HG02642 (cell line): ENCODE measurements at regions not wholly inside any gene's neighbourhood (a gene's known extent, or its start where the extent isn't known, plus 50 kb on each side); places are given as distances from the start of the nearest gene placed in this dataset.

Experiments used
- ATAC-seq: cut with Tn5 transposase; IDR thresholded peaks from one replicate; pipeline ENCODE4 v1.9.1; 2021; ENCODE audit warnings: mild to moderate bottlenecking; ENCODE audit not compliant: unreplicated experiment, poor library complexity

DNA sequence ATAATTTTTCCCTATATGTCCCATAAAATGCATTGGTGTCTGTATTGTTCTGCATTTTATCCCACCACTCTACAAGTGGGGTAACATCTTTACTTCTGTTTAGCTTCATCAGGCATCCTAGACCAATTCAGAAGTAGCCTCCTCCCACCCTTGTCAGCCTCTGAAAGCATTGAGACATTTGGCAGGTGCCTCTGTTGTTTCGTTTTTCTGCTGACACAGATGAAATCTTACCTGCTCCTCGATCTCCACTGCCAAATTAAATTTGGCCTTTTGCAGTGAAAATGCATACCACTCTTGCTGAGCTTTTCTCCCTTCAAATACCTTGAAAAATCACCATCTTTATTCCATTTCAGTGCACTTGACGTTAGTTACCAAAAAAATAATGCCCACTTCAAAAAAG, 83.5 kb upstream of the STARD13 start:
- ATAC-seq, result no peak

DNA sequence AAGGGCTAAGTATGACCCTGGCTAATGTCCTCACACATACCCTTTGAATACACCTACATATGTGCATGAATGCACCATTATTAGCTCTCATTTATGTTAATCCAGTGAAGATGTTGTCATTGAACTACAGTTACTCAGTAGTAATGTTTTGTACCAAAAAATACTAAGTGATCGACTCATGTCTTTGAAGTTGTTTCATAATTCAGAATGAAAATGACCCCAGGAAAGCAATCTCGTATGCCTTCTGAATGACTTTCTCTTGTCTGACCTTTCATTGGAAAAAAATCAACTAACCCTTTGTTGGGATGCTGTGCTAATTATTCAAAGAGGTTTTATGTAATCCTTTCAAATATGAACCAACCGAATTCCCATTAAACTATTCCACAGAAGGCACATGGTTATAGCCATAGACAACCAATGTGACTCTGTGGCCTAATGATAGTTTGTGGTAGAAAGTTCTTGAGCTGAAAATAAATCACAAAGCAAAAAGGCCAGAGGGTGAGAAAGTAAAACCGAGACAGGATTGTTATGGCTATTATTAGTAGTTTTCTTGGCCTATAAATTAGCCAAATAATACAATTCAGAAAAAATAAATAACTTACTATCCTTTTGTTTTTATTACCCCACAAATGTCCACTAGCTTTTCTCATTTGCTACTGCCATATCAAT, 86.8 kb upstream of the STARD13 start:
- no peak for ATAC-seq

DNA sequence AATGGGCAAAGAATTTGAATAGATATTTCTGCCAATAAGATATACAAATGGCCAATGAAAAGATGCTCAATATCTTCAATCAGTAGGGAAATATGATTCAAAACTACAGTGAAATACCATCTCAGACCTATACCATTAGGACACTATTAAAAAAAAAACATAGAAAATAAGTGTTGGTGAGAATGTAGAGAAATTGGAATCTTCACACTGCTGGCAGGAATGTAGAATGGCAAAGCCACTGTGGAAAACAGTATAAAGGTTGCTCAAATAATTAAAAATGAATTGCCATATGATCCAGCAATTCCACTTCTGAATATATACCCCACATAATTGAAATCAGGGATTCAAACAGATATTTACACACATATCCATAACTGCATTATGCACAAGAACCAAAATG, 88.1 kb upstream of the STARD13 start:
- ATAC-seq, result no peak

DNA sequence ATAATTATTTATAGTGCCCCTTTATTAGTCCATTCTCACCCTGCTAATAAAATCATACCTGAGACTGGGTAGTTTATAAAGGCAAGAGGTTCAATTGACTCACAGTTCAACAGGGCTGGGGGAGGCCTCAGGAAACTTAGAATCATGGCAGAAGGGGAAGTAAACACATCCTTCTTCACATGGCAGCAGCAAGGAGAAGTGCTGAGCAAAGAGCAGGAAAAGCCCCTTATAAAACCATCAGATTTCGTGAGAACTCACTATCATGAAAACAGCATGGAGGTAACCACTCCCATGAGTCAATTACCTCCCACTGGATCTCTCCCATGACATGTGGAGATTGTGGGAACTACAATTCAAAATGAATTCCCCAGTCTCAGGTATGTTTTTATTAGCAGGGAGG, 89.9 kb upstream of the STARD13 start:
- no peak for ATAC-seq

DNA sequence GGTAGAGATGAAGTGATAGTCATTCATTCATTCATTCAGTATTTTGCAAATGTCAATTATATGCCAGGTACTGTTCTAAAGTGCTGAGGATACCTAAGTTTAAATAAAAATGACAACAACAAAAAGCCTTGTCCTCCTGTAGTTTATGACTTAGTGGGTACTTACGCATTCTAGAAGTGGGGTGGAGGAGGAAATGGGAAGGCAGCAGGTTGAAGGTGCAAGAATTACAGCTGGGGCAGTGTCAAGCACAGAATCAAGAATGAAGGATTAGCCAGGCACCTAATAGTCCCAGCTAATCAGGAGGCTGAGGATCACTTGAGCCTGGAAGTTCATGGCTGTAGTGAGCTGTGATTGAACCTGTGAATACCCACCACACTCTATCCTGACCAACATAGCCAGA, 90.7 kb upstream of the STARD13 start:
- no peak for ATAC-seq

DNA sequence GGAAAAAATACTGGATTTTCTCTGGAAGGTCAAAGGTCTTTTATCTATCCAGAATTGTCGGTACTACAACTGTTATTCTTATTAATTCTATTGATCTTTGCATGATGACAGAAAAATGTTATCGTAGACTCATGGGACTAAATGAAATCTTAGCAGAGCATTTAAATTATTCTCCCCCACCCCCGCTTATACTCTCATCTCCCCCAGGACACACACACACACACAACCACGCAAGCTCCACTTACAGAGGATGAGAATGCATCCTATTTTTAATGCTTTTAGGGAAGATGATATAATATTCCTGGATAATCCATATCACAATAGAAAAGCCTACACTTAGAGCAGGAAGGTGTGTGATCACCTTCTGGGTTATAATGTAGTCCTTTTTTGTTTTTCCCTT, 91.9 kb upstream of the STARD13 start:
- no peak for ATAC-seq

DNA sequence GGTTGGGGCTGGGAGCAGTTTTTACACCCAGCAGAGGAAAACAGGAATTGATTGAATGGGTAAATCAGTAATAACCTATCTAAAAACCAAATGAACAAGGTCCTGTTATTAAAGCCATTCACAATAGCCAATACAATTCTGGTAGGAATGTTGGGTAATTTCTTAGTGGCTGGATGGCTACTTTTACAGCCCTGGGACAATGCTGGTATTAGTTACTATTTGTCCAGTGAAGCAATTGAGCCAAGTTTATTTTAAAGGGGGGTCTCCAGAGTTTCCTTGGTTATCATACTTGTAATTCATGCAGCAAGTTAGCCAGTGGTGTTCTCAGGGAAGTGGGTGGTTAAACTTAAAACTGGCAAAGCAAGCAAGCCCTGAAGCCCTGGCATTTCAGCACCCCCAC, 92.3 kb upstream of the STARD13 start:
- no peak for ATAC-seq

DNA sequence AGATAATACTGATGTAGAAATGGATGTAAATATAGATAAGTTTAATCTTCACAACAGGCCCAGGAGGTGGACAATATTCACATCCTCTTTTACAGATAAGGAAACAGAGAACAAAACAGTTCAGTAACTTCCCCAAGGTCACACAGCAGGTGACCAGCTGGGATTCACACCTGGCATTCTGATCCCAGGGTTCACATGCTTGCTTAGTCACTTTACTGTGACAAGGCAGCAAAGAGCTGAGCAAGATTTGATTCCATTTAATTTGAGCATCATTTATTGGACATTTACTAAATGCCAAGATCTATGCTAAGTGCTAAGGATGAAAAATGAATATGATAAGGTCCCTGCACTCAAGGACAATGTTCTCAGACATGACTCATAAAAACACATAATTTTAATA, 94.1 kb upstream of the STARD13 start:
- no peak for ATAC-seq

DNA sequence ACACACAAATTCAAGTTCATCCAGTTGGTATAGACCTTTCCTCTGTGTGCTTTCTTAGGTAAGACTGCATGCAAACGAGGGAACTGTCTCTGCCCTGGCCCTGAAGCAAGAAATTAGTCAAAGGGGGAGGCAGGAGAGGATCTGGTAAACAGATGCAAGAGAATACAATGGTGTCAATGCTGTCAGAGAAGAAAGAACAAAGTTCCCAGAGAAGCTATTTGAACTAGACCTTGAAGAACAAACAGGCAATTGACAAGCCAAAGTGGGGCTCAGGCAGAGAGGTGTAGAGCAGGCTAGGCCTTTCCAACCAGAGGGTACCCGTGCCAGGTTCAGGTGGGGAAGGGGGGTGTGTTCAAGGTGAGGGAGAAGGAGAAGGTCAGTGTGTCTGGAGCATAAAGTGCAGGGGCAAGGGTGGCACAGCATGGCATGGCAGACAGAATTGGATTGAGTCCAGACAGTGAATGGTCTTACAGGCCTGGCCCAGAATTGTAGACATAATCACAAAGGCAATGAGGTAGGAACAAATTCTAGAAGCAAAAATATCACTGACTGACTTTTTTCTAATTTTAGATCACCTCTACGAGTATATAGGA, 95.0 kb upstream of the STARD13 start:
- no peak for ATAC-seq

DNA sequence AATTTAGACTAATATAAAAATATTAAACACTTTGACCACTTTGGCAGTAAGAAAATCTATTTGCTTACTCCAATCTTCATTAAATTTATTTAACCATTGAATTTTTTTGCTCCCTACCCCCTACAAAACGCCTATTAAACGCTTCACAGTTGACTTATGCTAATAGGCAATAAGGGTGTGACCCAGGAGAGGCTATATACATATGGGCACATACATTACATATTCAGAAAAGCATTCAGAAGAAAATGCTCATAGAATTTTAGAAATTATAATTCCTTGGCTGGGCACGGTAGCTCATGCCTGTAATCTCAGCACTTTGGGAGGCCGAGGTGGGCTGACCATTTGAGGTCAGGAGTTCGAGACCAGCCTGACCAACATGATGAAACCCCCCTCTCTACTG, 95.6 kb upstream of the STARD13 start:
- ATAC-seq, result no peak

DNA sequence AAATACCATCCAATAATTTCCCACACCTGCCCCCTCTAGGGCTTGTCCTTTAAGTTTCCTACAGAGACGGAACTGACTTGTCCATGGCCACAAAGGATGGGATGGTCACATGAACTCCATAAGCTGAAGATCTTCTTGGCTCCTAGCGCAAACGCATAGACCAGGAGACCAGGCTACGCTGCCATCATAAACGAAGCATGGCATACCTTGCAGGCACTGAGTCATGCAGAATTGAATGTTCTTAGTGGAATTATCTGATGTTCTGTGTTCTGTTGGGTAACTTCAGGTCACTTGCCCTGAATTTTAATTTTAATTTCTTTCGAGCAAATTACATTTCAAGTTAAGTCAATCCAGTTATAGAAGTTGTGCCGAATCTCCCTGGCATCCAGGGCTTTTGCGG, 96.4 kb upstream of the STARD13 start:
- ATAC-seq, result no peak

DNA sequence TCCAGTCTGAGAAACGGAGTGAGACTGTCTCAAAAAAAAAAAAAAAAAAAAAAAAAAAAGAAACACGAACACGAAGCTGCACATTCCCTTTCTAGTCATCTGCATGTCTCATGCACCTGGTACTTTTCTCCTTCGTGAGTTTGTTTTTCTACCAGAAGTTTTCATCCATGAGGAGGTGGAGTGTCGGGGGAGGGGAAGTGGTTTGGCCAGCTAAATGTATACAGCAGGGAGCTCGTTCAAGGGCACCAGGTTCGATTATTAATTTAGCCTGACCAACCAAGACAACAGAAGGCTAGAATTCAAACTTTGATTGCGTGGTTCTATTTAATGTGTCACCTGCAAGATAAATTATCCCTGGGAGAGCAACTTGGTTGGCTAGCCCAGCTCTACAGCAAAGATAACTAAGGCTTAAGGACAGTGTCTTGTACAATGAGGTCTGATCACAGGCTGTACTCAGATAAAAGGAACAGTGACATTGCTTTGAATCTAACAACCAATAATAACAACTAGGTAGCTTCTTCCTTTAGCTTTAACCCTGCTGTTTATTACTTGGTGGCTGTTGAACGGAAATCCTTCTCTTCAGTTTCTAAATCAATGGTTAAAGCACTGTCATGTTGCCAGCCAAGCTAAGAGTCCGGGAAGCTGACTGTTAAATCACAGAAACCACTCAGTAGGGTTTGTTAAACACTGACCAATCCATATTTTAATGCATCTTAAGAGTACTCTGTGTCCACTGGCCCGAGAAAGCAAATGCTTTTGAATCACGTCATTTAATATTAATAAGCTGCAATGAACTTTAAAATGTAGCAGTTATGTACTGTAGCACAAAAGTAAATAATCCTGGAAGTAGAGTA, 98.4 kb upstream of the STARD13 start:
- ATAC-seq, result no peak

DNA sequence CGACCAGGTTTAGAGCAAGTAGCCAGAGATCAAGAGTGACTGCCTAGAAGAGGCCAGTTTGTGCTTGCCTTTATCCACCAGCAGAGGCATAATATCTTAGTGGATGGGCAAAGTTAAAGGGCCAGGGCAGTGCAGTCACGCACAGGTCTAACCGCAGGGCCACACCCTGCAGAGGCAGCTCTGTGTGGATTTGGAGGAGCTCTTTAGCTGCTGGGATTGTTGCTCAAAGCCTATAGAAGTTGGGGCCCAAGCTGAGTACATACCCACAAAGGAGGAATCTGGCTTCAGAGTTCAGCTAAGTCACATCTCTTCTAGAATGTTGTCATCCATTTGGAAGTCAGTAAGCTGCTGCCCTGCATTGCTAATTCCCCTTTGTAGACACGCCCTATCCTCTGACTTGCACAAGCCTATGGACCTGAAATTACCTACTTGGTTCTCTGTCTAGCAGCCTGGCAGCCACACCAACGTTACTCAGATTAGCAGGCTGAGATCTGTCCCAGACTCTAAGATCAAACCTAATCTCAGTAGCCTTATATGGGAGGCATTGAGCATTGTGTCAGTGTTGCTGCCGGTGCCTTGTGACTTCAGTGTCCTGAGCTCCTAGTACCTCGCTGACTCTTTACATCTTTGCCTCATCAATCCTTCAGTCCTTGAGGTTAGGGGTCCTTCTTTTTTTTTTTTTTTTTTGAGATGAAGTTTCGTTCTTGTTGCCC, 102.9 kb upstream of the STARD13 start:
- no peak for ATAC-seq

DNA sequence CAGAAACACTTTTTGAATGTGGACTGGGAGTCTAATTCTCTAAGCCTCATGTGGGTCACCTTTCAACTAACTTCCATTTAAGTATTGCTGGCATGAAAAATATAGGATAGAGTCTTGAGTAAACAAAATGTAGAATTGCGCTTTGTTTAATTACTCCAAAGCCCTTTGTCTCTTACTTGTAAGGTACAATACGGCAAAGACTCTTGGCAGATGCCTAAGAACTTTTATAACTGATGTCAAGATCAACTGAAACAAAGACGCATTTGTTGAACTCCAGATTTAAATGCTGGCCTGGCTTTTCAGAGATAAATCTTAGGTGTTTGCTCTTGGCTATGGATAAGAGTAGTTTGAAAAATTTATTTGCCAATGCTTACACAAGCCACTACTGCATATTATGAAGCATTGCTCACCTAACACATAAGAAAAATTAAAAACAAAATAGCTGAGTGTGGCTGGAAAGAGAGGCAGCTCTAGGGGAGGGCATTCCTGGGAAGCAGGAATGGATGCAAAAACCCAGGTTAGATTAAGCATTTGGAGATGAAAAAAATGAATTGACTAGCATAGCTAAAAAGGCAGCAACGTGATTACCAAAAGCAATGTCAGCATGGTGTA, 107.3 kb upstream of the STARD13 start:
- ATAC-seq, result no peak

DNA sequence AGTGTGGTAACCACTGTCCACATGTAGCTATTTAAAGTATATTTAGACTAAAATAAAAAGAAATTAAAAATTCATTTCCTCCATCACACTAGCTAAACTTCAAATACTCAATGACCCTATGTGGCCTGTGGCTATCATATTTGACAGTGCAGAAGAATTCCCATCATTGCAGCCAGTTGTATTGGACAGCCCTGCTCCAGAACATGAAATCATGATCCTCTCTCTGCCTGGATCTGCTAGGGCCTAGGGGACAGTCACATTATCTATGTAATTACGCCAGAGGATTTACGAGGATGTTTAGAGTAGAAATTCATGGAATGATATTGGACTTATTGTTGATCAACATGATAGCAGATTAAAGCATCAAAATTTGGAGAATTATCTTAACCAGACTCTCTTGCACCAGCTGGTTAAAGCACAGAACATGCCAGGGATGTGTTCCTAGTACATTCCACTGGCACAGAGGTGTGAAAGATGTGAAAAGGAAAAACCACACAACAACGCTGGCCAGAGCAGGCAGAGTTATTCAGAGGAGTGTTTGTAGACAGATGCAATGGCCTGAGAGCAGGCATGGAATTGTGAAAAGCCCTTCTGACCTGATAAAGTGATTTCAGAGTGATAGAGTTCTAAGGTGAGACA, 108.9 kb upstream of the STARD13 start:
- ATAC-seq, result no peak

DNA sequence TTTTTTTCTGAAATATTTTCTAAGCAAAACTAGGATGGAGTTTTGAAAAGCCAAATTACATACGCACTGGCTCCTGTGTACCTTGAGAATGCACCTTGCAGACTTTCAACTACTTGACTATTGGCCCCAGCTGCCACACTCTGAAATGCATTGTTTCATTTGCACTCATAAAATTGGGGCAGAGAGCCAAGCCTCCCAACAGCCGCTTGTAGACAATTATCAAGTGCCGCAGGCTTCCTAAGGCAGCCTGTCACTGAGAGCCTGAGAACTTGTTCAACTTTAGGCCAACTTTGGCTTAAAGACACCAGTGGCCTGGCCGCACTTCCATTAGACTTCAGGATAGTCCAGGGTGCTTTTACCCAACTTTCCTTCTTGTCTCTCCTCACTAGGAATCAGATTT, 115.7 kb upstream of the STARD13 start:
- ATAC-seq, result no peak

DNA sequence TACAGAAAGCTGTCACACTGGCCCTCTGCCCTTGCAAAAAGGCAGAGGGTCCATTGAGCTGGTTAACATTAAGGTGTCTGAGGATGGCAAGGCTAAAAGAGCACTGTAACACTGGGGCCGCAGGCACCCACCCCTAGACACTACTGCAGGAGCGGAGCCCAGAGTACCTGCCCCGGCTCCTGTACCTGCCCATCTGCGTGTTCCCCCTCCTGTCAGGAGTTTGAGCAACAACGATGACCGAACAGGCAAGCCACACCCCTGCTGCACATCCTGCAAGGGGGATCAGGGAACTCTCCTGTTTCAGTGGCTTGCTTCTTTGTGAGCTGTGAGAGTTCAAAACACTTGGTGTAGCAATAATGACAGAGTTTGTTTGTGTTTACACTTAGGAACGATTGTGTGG, 117.4 kb upstream of the STARD13 start:
- no peak for ATAC-seq

DNA sequence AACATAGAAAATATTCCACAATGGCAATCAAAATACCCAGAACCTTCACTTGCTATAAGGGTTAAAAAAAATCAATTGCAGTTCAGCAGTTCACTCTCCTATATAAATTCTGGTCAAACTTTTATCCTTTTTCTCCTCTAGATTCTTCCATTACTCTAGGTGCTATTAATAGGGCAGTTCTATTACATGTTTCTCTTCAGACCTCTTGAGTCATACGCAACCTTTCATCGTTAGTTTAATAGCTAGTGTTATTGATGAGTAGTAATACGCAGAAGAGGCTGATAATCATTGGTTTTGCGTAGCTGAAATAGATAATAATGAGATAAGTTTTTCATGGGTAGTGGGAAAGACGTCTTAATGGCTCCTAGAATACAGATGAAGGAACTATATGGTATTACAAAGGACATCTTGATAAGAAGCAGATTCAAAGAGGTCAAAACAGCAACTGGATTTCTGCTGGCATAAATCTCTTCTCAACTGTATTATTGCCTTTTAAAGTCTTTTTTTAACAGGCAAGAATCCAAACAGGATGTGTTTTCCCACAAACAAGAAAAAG, 118.3 kb upstream of the STARD13 start:
- ATAC-seq, result no peak

DNA sequence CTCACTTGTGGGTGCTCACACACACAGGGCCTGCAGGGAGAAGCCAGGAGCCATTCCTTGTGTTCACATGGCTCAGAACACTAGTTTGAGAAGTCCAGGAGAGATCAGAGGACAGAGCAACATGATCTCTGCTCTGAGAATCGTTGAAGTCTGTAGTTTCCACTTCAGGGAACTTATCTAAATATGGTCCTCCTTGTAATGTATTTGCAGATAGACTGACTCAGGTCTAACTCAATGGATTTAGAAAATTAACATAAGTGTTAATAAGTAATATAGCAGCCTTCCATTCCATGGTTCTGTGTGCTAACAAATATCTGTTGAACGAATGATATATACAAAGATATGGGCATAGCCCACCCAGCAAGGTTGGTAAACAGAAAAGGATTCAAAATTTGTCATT, 119.8 kb upstream of the STARD13 start:
- ATAC-seq, result no peak
